Aorta (tissue), 5 donors: ENCODE measurements at regions not wholly inside any gene's neighbourhood (a gene's known extent, or its start where the extent isn't known, plus 50 kb on each side); places are given as distances from the start of the nearest gene placed in this dataset.

Experiments used
- ATAC-seq: fragments of 200-7000 bp; cut with Tn5 transposase; one replicate; pipeline ENCODE4 v1.9.1; 2022; ENCODE audit warnings: moderate library complexity; ENCODE audit not compliant: low FRiP score
- DNase-seq, 2 donors: peaks; one replicate each; pipeline ENCODE4 v3.0.0-alpha.2; 2020
- H3K27ac ChIP-seq, 2 donors: one replicate each; pipeline ENCODE4 v1.5.1; 2013; ENCODE audit warnings: low read length in 2 of 2, mild to moderate bottlenecking in 2 of 2, moderate library complexity in 2 of 2, control low read depth in 1 of 2, inconsistent platforms in 1 of 2, low read depth in 1 of 2
- H3K27me3 ChIP-seq, 2 donors: one replicate each; pipeline ENCODE4 v1.6.1; 2013; ENCODE audit warnings: control low read depth in 1 of 2, low read length in 1 of 2, mild to moderate bottlenecking in 1 of 2, moderate library complexity in 1 of 2; ENCODE audit not compliant: insufficient read depth in 2 of 2, control insufficient read depth in 1 of 2
- H3K36me3 ChIP-seq, 2 donors: one replicate each; pipeline ENCODE4 v1.6.1; 2013; ENCODE audit warnings: control low read depth in 1 of 2, low read length in 1 of 2, mild to moderate bottlenecking in 1 of 2; ENCODE audit not compliant: insufficient read depth in 2 of 2, control insufficient read depth in 1 of 2
- H3K4me1 ChIP-seq, 2 donors: one replicate each; pipeline ENCODE4 v1.6.1; 2013; ENCODE audit warnings: low read length in 2 of 2, control low read depth in 1 of 2, mild to moderate bottlenecking in 1 of 2, moderate library complexity in 1 of 2; ENCODE audit not compliant: insufficient read depth in 2 of 2, control insufficient read depth in 1 of 2
- H3K4me3 ChIP-seq, 2 donors: one replicate each; pipeline ENCODE4 v1.5.1; 2013; ENCODE audit warnings: low read length in 2 of 2, control low read depth in 1 of 2, mild to moderate bottlenecking in 1 of 2
- H3K9me3 ChIP-seq: one replicate; pipeline ENCODE4 v1.6.1; 2013; ENCODE audit warnings: mild to moderate bottlenecking, low read length; ENCODE audit not compliant: control insufficient read depth
- WGBS, 2 donors: extraction: QIAGEN DNeasy Blood & Tissue Kit; methylation state at CpG; one replicate each; pipeline ENCODE4 v1.1.7; 2013; 5-methylcytosine and 5-hydroxymethylcytosine counted together
- intact Hi-C, 2 donors: fragments of 100-400 bp; cut with DNase I; formaldehyde crosslinking; loops; one replicate each; pipeline versions ENCODE4 v1.14.2 to v1.15.0; 2022
- donor health status: healthy with polysubstance abuse.
- donor health status: Bipolar disorder and iron deficiency.
- donor health status: DM: no; HTN: no; CAD: no.
- donor health status: DM: no; HTN: no; CAD: no.
- donor health status: DM: yes; HTN: yes; CAD: no.

- 74 to 78% methylated on average over 11 of the region's 11 CpGs for WGBS, 2 donors
- no peaks in the 10 kb centered on the region for H3K36me3 ChIP-seq
- no peak overlapping the region for H3K27ac ChIP-seq
- ATAC-seq (no peak), DNase-seq (no peak)
- H3K27me3 ChIP-seq, result no peaks in the 10 kb centered on the region
- H3K4me1 ChIP-seq, result no peaks in the 10 kb centered on the region
- H3K4me3 ChIP-seq, result no peak overlapping the region
- intact Hi-C loops, result no loop called here
- H3K9me3 ChIP-seq, result no peaks in the 10 kb centered on the region
Observed at GRCh38 chr6:163985710-163986109, 571.2 kb downstream of the QKI start.

DNA sequence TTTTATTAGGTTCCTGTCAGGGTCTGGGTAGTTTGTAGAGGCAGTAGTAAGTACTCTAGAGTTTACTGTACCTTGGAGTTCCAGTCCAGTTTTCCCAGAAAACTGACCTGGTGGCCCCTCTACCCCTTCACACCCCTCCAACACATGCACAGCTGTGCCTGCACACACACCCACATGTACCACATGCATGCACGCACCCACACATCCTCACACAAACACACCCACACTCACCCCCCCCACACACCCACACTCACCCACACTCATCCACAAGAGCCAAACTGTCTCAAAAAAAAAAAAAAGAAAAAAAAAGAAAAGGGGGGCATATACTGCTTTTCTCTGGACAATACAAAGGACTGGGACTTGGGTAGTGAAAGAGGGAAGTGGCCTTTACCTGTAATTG is 570.5 kb downstream of the QKI start:
- H3K27ac ChIP-seq, result no peak overlapping the region
- H3K4me1 ChIP-seq, result no peaks in the 10 kb centered on the region
- 91 to 96% methylated on average over 1 of the region's 1 CpG for WGBS, 2 donors
- ATAC-seq (no peak), DNase-seq (no peak)
- no peaks in the 10 kb centered on the region for H3K36me3 ChIP-seq
- intact Hi-C loops, result no loop called here
- no peaks in the 10 kb centered on the region for H3K9me3 ChIP-seq
- H3K4me3 ChIP-seq, result no peak overlapping the region
- no peaks in the 10 kb centered on the region for H3K27me3 ChIP-seq

GRCh38 chr6:163984124-163984936 is 569.8 kb downstream of the QKI start:
- no peaks in the 10 kb centered on the region for H3K4me1 ChIP-seq
- no peaks in the 10 kb centered on the region for H3K9me3 ChIP-seq
- H3K27me3 ChIP-seq, result no peaks in the 10 kb centered on the region
- DNase-seq (no peak), ATAC-seq (no peak)
- no peak overlapping the region for H3K4me3 ChIP-seq
- H3K36me3 ChIP-seq, result no peaks in the 10 kb centered on the region
- intact Hi-C loops, result no loop called here
- H3K27ac ChIP-seq, result no peak overlapping the region
- 70% methylated on average over 9 of the region's 9 CpGs for WGBS, 2 donors

- H3K27ac ChIP-seq, result no peak overlapping the region
Observed at GRCh38 chr6:163983679-163984078, 569.2 kb downstream of the QKI start.

DNA sequence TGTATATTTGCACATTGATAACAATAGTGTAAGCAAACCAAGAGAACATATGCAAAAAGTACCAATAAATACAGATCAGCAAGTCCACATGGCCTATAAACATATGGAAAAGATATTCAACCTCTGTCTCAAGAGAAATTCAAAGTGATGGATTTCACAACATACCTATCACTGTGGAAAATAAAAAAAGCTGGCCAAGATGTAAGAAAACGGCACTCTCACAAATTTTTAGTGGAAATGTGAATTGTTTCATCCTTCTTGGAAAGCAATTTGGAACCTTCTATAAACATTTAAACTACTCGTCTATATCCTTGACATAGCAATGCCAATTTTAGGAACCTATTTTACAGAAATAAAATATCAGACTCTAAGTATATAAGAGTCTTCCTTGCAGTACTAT is 559.8 kb downstream of the QKI start:
- no peaks in the 10 kb centered on the region for H3K36me3 ChIP-seq
- ATAC-seq, result no peak
- no peak overlapping the region for H3K4me3 ChIP-seq
- intact Hi-C loops, result no loop called here
- H3K27me3 ChIP-seq, result no peaks in the 10 kb centered on the region
- no peak overlapping the region for H3K27ac ChIP-seq
- no peaks in the 10 kb centered on the region for H3K9me3 ChIP-seq
- 33 to 42% methylated on average over 2 of the region's 2 CpGs for WGBS, 2 donors
- no peak for DNase-seq
- H3K4me1 ChIP-seq, result no peaks in the 10 kb centered on the region

More at GRCh38 chr6:163983679-163984078, 569.2 kb downstream of the QKI start:
- Histone ChIP-seq H3K4me1 (no peaks in the 10 kb centered on the region), H3K4me3 (no peak overlapping the region), H3K36me3 (no peaks in the 10 kb centered on the region), H3K27me3 (no peaks in the 10 kb centered on the region), H3K9me3 (no peaks in the 10 kb centered on the region)
- no peak for ATAC-seq
- 32 to 45% methylated on average over 10 of the region's 10 CpGs for WGBS, 2 donors
- intact Hi-C loops, result no loop called here
- DNase-seq, result no peak

DNA sequence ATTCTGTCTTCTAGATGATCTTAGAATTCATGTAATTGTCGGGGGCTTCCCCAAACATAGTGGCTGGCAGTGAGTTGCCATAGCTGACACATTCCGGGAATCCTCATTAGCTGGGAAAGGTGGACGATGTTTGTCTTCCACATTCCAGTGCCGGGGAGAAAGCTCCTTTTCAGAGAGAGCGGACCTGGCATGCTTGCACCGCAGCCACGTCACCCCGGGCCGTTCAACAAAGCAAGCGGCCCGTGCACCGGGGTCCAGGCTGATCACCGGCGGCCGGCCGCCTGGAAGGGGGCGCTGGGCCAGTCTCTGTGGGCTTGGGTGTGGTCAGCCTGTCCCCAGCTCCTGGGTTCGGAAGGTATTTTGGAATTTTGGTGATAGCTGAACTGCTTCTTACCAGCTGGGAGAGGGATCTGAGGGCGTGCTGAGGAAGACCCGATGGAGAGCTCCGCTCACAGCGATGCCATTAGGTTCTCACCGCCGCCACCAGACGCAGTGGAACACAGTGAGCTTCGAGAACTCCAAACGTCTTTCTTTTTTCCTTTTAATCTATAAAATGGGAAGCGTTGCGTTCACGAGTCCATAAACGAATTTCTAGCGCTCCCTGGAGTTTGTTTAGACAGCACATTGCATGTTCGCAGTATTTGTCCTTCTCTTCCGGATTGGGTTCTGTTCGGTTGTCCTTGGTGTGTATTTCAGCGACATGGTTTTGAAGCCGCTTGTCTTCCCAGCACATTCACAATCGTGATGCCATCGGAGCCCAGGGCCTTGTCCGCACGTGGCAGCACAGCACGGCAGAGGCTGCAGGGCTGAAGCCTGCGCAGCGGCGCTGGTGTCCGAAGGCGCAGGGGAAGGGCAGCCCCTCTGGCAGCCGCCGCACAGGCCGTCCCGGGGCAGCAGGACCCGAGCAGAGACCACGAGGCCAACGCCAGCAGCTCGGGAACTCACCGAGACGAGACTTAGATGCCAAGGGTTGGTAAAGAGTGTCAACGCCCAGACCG is 557.6 kb downstream of the QKI start:
- no peak for ATAC-seq
- H3K9me3 ChIP-seq, result no peaks in the 10 kb centered on the region
- intact Hi-C loops, result no loop called here
- no peak overlapping the region for H3K27ac ChIP-seq
- no peaks in the 10 kb centered on the region for H3K4me1 ChIP-seq
- H3K36me3 ChIP-seq, result no peaks in the 10 kb centered on the region
- H3K4me3 ChIP-seq, result no peak overlapping the region
- DNase-seq, result no peak
- no peaks in the 10 kb centered on the region for H3K27me3 ChIP-seq
- WGBS, 2 donors, result 79 to 87% methylated on average over 59 of the region's 59 CpGs

DNA sequence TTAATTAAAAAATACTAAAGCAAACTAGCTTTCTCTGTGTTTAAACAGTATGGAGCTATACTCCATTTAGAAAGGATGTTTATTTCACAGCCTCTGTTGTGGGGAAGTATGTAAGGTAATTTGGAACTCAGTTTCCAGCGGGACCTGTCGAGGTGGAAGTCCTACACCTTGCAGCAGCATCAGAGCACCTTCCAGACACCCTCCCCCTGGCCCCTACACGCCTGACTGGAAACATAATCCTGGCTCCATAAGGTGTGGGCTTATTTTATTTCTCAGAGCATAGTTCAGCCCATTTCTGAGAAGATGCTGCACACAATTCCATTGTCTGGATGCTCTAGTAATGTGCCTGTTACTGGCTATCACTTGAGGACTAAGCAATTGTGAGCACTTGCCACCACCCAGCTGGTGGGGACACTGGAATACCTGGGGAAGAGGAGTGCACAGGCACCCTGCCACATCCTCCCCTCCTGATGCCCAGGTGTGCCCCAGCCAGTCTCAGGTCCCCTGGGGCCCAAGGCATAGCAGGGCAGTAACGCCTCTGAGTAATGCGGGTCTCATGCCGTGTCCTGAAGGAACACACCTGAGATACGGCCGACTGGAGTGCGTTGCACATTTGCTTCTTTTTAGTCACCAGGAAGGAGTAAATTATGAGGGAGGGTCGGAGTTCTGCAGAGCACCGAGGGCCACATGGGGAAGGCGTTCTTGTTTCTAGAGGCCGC is 556.5 kb downstream of the QKI start:
- intact Hi-C loops, result no loop called here
- Histone ChIP-seq H3K4me1 (no peaks in the 10 kb centered on the region), H3K9me3 (no peaks in the 10 kb centered on the region), H3K36me3 (no peaks in the 10 kb centered on the region), H3K27me3 (no peaks in the 10 kb centered on the region), H3K4me3 (no peak overlapping the region), H3K27ac (no peak overlapping the region)
- ATAC-seq (no peak), DNase-seq (no peak)
- WGBS, 2 donors, result 86 to 87% methylated on average over 13 of the region's 13 CpGs

- ATAC-seq (no peak), DNase-seq (no peak)
- Histone ChIP-seq H3K27ac (no peak overlapping the region), H3K9me3 (no peaks in the 10 kb centered on the region), H3K36me3 (no peaks in the 10 kb centered on the region), H3K27me3 (no peaks in the 10 kb centered on the region), H3K4me3 (no peak overlapping the region), H3K4me1 (no peaks in the 10 kb centered on the region)
- intact Hi-C loops, result no loop called here
- 63 to 67% methylated on average over 14 of the region's 14 CpGs for WGBS, 2 donors
Observed at GRCh38 chr6:163965426-163966348, 551.2 kb downstream of the QKI start.
